HG03521 (cell line): ENCODE measurements at regions not wholly inside any gene's neighbourhood (a gene's known extent, or its start where the extent isn't known, plus 50 kb on each side); places are given as distances from the start of the nearest gene placed in this dataset.

ENCODE experiments used
- ATAC-seq: cut with Tn5 transposase; IDR thresholded peaks from one replicate; pipeline ENCODE4 v1.9.1; 2021; ENCODE audit warnings: mild to moderate bottlenecking, moderate library complexity; ENCODE audit not compliant: unreplicated experiment

DNA sequence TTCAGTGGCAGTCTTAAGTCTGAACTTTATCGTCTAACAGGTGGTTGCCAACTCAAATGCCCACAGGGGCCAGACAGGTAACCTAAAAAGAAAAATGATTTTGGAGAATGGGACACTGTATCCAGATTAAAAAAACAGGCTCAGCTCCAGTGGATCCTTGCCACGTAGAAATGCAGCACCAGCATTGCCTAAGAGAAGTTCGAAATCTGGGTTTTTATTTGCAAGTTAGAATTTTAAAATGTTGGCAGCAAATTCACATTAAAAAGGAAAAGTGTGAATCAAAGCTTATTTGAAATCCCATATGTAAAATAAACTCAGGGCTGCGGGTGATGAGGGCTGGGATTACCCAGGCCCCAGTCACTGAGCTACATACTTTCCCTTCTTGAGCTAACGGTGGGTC is 408.5 kb upstream of the SUCLG2 start:
- no peak for ATAC-seq

DNA sequence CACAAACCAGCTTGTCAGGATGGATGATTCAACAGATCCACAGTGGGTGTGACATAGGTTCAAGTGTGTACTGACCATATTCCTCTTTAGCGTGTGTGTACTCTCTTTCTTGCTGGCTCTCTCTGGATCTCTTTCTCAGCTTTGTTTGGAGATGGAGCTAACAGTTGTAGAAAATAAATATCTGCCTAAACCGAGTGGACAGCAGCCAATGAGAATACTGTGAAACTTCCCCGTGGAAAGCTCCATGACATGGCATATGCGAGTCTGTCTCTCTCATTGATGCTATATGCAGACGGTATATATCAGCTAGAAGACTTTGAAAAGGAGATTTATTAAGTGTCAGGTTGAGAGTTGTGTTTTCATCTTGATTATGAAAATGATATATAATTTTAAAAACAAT is 406.5 kb upstream of the SUCLG2 start:
- no peak for ATAC-seq

DNA sequence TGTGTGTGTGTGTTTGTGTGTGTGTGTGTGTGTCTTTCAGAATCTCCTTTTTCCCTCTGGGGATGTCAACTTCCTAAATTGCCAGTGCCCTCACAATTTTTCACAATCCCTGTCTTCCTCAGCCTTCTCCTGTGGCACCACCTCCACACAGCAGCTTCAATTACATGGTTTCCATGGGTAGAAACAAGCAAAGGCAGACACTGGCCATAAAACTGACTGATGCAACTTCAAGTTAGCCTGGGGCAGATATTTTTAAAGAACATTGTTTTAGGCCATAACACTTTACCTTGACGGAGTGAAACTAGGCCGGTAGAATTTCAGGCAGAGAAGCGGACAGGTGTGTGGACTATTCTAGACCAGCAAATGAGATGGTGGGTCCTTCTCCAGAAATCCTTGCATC is 405.8 kb upstream of the SUCLG2 start:
- ATAC-seq: no peak

DNA sequence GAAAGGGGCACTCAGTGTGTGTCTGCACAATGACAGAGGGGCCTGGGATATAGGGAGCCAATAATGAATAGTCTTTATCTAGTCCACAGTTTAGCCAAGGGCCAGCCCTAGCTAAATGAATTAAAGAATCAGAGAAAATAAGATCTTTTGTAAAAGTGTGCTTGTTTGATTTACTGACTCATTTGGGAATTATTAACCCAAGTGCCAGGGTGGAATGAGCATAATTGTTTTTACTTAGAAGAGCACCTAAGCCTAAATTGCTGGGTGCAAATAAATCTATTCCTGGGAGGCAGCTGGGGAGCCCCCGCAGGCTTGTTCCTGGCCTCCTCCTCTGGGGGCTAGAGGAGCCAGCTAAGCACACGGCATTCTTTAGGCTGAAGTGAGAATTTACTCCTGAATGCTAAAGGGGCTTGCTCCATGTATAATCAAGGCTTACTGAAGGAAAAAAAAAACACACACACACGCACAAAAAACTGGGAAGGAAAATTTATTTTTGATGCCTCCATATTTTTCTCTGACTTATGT is 405.3 kb upstream of the SUCLG2 start:
- no peak for ATAC-seq

DNA sequence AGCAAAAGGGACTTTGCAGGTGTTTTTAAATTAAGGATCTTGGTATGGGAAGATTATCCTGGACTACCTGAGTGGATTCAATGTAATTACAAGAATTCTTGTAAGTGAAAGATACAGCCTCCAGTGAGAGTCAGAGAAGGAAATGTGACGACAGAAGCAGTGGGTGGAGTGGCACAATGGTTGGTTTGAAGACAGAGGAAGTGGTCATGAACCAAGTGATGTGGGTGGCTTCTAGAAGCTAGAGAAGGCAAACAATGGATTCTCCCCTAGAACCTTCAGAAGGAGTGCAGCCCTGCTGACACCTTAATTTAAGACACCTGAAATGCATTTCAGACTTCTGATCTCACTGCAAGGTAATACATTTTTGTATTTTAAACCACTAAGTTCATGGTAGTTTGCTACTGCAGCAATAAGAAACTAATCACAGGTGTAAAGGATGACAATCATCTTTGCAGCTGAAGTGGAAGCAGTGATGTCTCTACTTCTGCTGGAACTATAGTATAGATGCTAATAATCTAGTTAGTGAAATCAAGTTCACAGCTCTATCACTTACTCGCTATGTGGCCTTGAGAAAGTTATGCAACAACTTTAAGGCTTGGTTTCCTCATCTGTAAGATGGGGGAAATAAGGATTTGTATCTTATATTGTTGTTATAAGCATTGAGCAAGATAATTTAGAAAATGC is 403.4 kb upstream of the SUCLG2 start:
- no peak for ATAC-seq

DNA sequence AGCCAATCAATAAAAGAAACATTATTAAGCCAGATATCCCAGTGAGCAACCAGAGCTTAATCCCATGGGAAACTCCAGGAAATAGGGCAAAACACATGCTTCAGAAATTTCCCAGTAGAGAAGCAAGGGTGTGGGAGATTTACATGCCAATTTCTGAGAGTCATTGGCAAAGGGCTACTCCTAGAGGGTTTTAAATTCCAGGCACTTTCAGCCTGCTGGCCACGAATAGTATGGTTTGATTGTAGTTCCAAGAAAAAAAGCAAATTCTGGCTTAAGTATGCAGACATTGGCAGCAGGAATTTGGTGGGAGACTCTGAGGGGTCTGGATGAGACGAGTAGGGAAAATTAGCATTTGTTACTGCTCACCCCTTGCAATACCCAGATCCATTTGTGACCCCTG is 402.1 kb upstream of the SUCLG2 start:
- ATAC-seq: no peak

DNA sequence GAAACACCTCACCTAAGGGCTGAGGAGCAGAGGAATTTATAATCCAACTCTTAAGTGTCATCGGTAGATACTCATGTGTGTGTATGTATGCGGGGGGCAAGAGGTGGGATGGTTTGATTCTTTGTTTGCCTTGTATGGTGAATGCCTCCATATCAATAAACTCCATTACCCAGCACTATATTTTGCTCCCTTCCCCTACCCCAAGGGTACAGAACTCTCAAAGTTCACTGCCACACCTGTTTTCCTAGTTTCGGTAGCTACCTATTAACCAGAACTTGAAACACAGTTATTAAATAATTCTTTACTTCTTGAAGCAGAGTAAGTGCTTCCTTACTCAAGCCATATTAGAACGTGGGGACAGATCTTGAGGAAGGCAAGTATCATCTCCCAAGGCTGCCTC is 400.8 kb upstream of the SUCLG2 start:
- no peak for ATAC-seq

DNA sequence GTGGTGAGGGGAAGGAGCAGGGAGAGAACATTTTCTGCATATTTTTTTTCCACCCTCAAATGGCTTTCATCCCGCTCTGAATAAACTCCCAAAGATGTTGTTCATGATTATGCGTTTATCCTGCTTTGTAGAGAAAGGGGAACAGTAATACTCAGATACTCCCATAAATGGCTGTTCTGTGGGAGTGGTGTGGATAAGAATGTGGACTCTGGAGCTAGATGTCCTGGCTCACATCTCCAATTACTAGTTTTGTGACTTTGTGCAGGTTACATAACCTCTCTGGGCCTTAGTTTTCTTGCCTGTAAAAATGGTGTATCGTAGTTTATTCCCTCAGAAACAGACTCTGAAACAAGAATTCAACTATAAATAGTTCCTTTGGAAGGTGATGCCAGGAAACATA is 395.4 kb upstream of the SUCLG2 start:
- ATAC-seq: no peak

DNA sequence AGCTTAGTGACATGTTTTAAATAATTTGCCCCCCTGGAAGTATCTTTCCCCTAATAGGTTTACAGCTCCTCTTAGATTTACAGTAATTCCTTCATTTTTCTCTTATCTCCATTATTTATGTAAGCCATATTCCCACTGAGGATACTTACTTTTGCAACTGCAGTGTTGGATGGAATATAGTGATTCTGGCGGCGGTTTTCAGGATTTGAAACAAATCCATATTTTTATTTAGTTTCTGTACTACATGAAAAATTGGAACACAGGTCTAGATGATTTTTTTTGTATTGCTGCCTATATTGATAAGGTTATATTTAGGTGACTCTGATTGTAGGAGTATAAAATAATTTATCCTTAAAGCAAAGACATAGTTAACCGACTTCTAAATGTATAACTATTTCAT is 391.6 kb upstream of the SUCLG2 start:
- ATAC-seq: no peak

DNA sequence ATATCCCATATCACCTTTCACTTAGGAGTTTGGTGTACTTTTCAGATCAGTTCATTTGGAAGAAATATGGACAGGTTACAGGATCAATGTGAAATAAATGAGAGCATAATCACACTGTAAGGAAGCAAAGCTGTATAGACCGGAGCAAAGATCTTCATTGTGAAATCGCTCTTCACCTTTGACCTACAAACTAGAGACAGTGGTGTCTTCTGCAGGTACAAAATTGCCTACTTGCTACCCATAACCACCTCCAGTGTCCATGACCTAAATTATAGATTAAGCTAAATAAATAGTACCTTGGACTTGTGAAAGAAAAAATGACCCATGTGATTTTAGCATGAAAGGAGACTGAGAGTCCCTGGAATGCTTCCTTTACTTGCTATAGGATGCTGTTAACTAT is 379.5 kb upstream of the SUCLG2 start:
- no peak for ATAC-seq

DNA sequence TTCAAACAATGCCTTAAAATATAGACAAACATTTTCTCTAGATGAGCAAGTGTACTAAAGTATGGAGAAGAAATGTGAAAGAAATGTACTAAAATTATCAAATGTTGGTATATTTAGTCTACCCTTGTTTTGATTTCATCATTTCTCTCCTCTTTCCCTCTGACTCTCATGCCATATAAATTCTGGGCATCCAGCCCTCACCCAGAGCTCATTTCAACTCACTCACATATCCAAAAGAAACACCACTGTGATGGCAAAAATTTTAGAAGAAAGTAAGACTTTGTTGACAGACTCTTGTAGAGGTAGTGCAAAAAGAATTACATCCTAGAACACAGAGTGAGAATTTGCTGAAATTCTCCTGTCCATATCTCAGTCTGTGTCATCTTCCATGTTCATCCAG is 377.8 kb upstream of the SUCLG2 start:
- no peak for ATAC-seq

DNA sequence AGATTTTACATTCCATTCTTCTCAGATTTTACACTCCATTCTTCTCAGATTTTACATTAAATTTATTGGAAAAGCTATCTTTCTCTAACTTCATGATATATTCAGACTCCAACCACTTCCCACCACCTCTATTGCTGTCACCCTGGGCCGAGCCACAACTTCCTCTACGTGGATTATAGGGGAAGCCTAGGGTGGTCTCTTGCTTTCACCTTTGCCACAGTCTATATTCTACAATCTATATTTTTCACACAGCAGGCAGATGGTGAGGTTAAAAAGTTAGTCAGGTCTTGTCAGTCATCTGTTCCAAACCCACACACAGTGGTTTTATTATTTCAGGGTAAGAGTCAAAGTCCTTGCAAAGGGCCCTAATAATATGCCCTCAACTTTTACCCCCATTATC is 370.8 kb upstream of the SUCLG2 start:
- no peak for ATAC-seq

DNA sequence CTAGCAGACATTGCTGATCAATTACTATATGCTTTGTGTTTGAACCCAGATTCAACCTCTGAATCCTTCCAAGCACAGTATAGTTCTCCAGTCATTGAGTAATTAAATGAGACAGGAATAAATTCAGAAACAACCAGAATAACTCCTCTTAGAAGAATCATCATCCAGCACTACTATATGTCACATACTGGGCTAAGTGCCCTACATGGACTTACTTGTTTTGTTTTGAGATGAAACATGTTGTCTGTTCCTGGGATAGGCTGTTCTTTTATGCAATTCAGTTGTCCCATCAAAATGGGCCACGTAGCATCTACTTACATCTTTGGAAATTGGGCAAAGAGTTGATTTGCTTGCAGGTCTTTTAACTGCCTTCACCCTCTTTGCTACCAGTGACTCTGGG is 365.5 kb upstream of the SUCLG2 start:
- ATAC-seq: no peak

DNA sequence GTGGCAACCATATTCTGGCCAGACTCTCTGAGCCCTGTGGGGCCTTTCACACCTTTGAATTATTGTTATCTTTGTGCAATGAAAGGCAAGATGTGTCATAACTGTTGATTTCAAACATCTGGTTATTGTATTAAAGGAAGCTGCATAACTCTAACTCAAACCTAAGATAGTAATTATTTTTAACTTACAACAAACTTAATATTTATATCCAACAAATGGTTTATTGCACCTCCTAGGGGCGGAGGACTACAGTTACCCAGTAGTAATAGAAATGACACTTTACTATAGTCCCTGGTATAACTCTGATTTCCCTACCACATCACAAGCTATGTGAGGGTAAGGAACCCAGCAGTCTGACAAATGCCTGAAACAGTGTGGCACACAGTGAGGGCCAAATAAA is 363.9 kb upstream of the SUCLG2 start:
- no peak for ATAC-seq

DNA sequence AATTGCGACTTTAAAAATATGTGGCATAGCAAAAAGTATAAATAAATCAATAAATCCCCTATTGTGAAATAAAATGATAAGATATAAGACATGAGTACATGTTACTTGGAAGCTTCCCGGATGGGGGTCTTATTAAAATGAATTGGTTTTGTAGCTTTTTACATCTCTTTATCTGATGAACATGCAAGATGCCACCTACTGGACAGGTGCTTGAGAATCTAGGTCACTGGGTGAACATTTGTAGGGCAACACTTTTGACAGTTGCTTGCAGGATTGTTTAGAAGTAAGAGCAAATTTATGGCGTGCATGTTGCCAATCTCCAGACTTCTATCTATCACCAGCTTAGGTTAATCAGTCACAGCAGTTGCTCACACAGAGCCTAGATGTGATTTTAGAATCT is 362.7 kb upstream of the SUCLG2 start:
- ATAC-seq: no peak

DNA sequence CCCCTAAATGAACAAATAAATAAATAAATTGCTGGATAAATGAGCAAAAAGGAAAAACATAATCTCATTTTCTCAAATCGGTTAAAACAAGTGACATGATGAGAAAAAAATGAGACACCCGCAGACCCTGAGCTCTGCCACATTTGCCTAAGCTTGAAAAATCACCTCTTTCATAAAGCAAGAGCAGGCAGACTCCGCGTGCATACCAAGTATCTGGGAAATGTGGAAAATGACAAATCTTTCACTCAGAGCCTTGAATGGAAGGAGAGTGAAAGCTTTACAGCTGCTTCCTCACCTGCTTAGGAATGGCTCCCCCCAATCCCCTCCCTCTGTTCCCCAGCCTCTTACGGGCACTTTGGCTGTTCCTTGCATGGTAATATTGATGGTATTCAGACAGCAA is 355.5 kb upstream of the SUCLG2 start:
- no peak for ATAC-seq

DNA sequence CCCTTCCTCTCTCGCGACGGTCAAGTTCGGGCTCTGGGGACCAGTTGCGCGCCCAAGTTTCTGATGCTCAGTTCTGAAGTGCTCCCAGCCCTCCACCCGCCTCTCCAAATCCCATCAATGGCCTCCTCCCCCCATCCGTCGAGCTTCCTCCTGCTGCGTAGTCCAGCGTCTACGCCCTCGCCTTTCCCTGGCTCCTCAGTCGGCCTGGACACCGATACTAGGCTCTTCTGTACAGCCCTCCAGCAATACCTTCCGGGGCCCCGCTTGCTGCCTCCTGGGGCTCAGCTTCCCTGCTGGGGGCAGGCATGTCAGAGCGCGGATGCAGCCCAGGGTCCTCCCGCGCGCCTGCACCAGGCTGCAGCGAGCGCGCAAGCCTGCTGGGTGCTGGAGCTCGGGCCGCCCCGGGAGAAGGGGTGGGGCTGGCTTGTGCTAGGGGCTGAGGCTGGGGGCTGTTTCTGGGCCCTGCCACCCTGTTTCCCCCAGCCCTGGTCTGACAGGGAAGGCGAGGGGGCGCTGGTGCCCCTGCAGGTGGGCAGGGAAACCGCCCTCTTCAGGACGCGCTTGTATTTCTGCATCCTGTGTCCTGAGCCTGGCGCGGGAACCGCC is 353.3 kb upstream of the SUCLG2 start:
- ATAC-seq: no peak

DNA sequence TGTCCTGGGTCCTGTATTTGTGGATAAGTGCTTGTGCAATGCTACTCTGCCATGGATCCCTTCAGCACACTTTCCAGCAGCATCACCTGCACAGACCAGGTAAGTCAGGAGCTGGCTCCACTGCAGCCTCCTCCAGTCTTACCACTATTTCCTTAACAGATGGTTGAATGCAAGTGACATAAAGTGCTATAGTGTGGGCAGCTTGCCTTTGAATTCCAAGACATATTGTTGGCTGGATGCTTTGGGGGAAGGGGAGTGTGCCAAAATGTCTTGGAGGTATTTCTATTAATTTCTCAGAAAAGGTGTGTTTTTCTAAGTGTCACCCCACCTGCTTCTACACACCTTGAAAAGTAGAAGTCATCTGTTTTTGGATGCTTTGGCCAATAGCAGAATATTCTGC is 352.2 kb upstream of the SUCLG2 start:
- ATAC-seq: no peak

DNA sequence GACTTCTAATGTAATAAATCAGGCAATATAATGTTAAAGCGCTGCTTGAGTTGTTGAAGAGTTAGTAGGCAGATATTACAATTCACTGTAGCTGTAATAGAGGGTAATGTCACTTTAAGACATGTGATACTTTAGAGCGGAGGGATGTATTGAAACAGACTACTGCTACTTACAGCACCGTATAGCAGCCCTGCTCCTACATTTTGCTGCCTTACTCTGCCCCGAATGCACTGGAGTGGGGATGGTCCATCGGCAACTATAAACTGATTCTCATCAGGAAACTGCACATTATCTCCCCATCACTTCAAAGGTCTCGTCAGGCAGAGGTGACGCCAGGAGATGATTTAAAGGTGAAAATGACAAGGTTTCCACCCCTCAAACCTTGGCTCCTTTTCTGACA is 349.7 kb upstream of the SUCLG2 start:
- no peak for ATAC-seq

DNA sequence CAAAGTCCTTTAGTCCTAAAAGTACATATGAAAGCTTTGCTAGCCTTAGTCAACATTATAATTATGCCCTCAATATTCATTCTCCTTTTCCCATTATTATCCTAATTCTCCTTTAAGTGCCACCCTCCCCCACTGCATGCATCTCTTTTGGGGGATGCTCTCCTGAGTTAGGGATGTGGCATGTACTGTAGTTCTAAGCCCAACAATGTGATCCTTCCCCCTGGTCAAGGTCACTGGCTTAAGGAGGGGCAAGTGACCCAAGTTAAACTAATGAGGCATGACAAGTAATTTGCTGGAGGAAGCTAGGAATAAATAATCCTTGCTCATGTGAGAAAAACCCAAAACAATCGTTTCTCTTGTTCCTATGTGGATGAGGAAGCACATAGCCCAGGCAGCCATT is 343.9 kb upstream of the SUCLG2 start:
- no peak for ATAC-seq

DNA sequence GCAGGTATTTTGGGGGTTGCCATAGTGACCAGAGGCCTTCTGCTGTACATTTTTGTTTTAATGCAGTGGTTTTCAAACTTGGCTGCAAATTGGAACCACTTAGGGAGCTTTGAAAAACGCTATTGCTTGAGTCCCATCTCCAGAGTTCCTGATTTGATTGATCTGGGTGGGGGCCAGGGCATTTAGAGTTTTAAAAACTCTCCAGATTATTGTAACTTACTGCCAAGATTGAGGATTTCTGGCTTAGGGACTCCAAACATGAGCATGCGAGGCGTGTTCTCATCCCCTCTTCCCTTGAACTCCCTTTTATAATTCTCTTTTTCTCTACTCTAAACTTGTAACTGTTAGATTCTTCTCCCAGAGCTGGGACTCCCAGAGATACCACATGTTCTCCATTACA is 340.8 kb upstream of the SUCLG2 start:
- no peak for ATAC-seq

DNA sequence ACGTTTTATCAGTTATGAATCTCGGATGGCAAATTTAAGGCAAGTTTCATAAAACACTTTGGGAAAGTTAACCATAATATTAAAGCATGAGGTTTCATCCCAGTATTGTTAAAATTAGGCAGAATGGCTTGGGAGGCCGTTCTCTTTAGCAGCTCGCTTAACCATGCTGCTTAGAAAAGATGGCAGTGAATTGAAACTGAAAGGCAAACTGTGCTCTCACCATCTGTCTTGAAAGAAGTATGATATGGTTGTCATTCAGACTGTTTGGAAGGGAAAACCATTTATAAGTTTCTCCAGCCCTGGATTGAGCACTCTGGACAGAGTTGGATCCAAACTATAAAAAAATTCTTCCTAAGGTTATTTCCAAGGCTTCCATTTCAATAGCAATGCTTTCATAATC is 332.3 kb upstream of the SUCLG2 start:
- ATAC-seq: no peak

DNA sequence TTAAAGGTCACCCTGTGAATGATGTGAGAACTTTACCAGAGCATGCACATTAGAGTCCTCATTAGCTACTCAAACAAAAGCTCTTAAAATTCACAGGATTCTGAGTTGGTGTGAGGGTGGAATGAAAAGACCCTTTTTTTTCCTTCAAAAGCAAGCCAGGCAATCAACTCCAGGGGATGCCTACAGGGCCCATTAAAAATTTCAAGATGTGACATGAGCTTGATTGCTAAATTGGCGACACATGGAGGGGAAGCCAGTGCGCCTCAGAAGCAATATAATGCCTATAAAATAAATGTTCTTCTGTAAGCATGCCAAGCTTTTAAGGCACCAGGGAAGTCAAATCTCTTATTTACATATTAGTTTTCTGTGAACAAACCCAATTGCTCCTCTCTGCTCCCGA is 328.8 kb upstream of the SUCLG2 start:
- ATAC-seq: no peak
